GM21717 (cell line): ENCODE measurements at regions not wholly inside any gene's neighbourhood (a gene's known extent, or its start where the extent isn't known, plus 50 kb on each side); places are given as distances from the start of the nearest gene placed in this dataset.
"Not testable (repeated sequence)": the region's sequence is repeated elsewhere in the genome, so short reads cannot be mapped to it uniquely, and the experiment has no call there.

Experiments
- ATAC-seq: cut with Tn5 transposase; IDR thresholded peaks from one replicate; pipeline ENCODE4 v1.9.1; 2021; ENCODE audit warnings: mild to moderate bottlenecking, moderate library complexity; ENCODE audit not compliant: unreplicated experiment

DNA sequence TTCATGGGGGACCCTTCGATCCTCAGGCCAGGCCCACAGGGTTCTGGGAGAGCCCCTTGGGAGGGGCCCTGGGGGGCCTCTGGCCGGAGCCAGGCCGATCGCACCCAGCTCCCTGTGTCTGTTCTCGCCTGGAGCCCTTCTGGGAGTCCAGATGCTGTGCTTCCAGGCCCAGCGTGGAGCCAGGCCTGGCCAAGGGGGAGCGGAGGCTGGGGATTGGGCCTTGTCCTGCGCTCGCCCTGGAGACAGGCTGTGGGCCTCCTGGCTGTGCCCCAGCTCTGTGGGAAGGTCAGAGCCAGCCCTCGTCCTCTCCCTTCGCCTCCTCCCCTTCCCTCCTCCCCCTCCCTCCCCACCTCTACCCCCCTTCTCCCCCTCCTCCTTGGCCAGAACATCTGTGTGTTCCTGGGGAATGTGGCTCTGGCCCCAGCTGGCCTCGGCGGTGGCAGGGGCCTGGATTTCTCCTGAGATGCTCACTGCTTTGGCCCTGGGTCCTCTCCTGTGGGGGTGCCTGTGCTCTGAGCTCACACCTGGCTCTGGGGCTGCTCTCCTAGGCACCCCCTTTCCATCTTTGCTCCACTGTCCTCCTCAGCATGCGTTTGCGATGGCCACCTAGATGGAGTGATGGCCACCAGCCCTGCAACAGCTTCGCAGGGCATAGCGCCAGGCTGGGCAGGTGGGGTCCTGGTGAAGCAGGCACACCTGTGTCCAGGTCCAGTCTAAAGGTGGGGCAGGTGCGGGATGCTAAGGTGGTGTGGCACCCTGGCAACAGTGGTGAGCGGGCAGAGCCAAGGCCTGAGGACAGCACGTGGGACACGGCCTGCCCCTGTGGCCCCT lies 90.6 kb upstream of the CIBAR2 start:
- ATAC-seq = no peak

DNA sequence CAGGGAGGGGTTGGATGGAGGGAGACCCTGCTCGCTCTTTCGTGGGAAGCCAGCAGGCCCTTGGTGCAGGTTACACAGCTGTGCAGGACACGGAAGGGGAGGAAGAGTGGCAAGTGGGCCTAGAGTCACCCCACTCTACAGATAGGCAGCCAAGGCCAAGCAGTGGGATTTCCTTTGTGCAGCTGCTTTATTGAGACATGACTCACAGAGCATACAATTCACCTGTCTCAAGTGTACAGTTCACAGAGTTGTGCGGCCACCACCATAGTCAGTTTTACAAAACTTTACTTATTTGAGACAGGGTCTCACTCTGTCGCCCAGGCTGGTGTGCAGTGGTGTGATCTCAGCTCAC lies 91.2 kb upstream of the CIBAR2 start:
- ATAC-seq = no peak

DNA sequence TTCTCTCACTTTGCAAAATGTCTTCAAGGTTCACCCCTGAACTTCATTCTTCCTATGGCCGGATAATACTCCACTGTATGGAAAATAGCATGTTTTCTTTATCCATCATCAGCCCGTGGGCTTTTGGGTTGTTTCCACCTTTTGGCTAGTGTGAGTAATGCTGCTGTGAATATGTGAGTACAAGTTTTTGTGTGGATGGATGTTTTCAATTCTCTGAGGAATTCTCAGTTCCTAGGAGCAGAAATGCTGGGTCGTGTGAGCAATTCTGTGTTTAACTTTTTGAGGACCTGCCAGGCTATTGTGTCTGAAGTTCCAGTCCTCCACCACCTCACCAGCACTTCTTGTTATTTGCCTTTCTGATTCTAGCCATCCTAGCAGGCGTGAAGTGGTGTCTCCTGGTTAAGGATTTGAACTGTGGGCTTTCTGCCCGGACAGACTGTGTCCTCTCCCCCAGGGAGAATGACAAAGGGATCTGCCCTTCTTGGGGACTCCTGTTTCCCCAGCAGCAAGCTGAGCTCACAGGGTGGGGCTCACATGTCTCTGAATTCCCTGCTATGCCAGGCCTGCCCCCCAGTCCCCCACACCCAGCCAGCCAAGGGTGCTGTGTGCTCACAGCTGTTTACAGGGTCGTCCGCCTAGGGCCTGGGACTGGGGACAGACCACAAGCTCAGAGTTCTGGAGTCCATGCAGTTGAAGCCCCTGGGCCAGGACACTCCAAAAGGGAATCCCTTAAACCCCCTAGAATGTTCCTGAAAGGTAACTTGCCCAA lies 92.2 kb upstream of the CIBAR2 start:
- ATAC-seq = no peak

DNA sequence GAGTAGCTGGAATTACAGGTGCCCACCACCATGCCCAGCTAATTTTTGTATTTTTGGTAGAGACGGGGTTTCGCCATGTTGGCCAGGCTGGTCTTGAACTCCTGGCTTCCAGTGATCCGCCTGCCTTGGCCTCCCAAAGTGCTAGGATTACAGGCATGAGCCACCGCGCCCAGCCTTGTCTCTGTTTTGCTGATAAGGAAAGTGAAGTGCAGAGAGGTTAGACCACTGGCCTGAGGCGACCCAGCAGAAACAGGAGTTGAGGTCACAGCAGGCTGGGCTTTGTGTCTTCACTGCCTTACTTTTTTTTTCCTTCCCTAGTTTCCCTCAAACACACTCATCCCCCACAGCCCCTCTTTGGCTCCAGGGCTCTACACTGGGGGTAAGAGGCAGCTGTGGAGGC lies 93.0 kb upstream of the CIBAR2 start:
- ATAC-seq = not testable (repeated sequence)

DNA sequence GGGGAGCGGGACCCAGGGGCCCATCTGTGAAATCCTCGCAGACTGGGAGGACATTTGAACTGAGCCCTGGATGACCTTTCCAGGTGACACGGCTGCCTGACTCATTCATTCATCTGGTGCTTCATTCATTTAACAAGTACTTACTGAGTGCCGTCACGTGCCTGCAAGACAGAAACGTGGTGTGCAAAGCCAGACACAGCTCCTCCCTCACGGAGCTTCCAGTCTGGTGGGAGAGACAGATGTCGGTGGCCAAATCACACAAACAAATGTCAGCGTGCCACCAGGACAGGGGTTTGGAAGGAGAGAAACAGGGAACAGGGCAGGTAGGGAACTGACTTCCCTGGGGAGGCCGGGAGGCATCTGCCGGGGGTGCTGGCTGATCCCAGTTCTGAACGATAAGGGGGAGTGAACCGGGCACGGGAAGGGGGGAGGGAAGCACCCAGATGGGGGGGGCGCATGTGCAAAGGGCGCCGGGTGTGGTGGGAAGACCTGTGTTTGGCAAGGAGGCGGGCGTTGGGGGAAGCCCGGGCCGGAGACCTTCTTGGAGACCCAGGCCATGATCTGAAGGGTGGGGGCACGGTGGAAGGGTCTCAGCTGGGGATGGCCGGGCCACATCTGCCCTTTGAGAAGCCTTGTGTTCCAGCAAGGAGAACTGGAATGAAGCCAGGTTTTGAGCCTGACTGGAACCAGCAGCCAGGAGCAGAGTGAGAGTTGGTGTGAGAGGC lies 93.6 kb upstream of the CIBAR2 start:
- no peak for ATAC-seq

DNA sequence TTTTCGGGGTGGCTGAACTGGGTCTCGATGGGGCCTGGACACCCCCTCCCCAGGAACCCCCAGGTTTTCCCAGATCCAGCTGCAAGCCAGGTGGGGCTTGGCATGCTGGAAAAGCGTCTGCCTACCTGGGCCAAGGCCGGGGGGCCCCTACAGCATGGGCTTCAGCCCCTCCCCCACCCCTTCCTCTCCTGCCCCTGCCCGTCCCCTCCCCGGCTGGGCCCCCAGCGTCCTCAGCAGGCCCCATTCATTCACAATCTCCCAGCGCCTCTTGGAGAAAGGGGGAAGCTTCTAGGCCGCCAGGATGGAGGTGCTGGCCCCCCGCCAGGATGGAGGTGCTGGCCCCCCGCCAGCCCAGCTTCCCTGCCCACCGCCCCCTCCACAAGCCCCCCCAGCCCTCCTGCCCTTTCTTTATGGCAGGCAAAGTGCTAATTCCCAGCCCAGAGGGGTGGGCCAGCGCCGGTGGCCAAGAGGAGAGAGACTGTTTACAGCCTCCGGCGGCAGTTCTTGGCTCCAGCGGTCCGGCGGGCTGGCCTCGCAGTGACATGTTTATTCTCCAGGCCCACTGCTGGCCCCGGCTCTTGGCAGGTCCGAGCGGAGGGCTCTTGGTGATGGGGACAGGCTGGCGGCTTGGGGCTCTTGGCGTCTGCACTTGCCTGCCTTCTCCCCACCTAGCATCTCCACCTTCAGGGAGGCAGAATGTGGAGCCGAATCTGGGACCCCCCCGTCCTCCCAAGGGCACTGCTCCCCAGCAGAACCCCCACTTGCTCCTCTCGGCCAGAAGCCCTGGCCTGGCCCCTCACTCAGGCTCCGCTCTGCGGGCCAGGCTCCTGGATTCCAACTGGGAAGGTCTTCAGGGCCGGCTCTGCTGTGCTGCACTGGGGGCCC lies 94.4 kb upstream of the CIBAR2 start:
- ATAC-seq = no peak

DNA sequence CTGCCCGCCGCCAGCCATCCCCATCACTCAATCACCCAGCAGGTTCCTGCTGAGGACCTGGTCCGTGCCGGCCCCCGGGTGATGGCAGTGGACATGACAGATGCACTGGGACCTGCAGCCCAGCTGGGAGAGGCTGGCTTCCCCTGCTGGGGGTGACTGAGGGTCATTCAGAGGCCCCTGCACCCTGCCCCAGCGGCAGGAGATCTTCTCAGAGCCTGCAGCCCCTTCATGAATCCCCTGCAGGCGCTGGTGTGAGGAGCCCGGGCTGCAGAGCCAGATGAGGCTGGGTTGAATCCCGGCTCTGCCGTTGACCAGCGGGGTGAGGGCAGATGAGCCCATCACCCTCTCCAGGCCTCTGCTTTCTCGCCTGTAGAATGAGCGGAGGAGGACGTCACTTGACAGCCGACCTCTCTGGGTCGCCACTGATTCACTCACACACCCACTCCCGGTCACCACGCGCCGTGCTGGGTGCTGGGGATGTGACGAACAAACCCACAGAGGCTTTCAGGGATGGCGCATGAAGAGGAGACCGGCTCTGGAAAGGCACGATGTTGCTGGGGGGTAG lies 95.2 kb upstream of the CIBAR2 start:
- ATAC-seq = no peak

DNA sequence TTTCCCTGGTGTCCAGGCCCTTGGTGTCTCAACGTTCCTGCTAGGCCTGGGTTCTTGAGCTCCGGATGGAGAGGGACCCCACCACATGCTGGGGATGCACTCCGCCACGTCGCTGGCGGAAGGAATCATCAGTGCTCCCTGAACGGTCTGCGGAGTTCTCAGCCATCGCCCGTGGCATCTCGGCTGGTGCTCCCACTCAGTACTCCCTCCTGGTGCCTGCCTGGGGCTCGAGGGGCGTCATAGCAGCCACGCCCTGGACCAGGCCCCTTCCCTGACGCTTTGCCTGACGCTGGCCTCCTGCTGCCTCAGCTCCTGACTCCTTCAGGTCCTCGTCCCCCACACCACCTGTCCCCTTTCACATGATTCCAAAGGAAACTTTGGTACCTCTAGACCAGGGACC lies 95.9 kb upstream of the CIBAR2 start:
- no peak for ATAC-seq

DNA sequence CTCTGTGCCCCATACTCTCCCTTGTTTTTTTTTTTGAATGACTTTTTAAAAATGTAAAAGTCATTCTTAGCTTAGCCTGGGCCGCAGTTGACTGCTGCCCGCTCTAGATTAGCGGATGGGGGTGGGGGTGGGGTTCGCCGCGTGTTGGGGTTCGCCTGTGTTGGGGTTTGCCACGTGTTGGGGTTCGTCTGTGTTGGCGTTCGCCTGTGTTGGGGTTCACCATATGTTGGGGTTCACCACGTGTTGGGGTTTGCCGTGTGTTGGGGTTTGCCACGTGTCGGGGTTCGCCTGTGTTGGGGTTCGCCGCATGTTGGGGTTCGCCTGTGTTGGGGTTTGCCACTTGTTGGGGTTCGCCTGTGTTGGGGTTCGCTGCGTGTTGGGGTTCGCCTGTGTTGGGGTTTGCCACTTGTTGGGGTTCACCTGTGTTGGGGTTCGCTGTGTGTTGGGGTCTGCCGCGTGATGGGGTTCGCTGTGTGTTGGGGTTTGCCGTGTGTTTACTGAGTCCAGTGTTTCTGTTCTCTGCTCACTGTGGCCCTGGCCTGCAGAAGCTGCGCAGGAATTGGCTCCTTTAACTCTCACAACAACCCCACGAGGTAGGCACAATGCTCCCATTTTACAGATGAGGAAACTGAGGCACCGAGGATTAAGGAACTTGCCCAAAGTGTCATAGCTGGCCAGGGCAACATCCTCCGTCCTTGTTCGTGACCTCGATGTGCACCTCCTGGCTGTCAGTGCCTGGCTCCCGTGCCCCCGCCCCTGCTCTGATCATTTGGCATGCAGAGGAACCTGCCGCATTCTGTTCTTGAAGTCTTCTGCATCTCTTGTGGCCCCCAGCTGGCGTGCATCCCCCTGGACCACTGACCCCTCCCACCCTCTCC lies 96.6 kb upstream of the CIBAR2 start:
- no peak for ATAC-seq

DNA sequence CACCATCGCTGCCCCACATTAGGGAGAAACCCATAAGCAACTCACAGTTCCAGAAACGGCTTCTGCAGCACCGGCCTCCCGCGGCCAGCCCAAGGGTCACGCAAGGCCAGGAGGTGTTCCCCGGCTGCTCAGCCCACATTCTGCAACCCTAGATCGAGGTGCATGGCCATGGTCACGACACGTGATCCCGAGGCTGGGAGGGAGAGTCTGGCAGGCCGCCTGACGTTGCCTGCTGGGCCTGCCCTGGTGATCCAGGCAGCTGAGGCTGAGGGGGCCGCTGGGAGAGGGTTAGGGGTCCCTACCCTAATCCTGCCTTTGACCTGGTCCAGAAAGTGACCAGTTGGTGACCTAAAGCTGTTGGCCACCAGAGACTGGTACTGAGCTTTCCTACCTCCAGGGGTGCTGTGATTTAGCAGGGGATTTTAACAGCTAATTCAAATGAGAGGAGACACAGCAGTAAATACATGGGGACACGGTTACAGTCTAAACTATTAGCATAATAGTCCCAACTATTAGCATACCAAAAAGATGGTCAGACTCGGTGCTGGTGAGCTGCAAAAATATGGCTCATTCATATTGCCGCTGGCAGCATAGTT lies 97.4 kb upstream of the CIBAR2 start:
- no peak for ATAC-seq

DNA sequence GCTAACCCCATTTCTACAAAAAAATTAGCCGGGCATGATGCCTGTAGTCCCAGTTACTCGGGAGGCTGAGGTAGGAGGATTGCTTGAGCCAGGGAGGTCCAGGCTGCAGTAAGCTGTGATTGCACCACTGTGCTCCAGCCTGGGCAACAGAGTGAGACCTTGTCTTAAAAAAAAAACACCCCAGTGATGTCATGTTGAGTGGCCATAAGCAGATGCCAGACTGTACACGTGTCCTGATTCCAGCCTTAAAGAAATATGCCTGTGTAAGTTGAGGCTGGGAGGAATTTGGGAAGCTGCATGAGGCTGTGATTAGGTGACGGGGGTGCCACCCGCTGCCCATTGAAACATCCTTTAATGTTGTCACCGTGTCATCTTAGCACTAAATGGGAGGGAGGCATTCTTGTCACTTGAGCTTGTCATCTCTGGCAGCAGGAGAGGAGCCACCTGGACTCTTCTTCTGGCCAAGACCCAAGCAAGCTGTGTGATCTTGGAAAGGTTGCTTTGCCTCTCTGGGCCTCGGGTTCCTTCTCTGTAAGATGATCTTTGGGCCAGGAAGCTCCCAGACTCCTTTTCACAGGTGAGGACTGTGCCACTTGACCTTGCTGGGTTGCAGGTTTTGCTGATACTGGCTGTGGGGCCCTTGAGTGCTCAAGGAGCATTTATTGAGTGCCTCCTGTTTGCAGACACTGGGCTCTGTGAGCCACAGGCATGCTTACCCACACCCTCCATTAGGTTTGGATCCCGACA lies 98.3 kb upstream of the CIBAR2 start:
- no peak for ATAC-seq

DNA sequence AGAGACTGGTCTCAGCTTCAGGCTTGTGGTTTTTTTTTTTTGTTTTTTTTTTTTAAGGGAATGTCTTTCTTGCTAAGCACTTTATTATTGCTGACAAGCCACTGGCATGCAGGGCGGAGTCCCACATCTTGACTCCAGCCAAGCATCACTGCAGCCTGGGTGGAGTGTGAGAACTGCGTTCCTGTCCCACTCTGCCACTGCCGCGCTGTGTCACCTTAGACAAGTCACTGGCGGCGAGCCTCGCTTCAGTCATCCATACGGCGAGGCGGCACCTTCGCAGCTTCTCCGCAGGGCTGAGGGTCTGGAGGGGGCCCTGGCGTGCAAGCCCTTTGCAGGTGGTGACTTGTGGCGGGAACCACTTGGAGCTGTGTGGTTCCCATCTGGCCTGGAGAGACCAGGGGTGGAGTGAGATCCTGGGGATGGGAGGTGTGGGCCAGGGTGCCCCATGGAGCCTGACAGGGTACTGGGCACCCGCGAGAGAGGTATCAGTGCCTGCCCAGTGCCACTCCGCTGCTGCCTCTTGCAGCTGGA lies 99.1 kb upstream of the CIBAR2 start:
- no peak for ATAC-seq

DNA sequence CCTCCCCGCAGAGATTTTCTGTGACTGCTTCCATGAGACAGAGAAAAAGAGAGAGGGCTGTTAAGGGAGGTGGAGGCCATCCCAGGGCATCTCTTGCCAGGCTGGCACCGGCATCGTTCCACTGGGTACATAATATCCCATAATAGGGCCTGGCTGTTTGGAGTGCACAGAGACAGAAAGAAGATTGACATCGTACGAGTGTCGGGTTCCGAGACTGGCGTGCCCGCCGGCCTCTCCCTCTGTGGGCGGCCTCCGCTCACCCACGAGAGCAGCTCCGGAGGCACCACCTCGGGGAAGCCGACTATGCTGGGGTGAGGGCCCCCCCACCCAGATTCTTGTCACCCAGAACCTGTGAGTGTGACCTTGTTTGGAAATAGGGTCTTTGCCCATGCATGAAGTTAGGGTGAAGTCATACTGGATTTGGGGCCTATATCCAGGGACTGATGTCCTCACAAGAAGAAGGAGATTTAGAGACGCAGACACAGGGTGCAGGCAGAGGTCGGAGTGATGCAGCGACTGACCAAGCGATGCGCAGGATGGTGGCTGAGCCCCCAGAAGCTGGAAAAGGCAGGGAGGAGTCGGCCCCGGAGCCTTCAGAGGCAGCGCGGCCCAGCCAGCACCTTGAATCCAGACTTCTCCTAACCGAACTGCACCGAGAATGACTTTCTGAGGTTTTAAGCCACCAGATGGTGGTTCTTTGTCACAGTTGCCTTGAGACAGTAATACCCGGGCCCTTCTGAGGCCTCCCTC lies 101.8 kb upstream of the CIBAR2 start:
- no peak for ATAC-seq

DNA sequence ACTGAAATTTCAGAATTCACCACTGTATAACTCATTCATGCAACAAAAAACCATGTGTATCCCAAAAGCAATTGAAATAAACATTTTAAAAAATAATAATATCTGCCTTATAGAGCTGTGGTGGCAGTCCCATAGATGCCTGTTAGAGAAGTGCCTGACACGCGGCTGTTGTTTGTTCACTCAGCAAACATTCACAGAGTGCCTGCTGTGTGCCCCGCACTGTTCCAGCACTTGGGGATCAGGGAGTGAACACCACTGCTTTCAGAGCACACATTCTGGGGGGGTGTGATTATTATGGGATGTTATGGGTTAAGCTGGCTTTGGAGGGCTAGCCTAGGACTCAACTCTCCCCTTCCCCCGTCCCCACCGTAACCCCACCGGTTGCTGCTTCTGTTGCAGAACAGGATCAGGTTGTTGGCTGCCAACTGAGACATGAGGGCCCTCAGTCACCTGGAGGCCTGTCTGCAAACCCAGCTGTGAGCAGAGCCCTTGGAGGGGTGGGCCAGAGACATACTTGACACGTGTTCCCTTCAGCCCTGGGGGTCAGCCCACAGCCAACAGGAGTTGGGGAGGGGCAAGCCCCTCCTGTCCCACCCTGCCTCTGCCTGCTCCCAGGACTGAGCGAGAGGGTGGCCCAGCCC lies 103.3 kb upstream of the CIBAR2 start:
- ATAC-seq = no peak

DNA sequence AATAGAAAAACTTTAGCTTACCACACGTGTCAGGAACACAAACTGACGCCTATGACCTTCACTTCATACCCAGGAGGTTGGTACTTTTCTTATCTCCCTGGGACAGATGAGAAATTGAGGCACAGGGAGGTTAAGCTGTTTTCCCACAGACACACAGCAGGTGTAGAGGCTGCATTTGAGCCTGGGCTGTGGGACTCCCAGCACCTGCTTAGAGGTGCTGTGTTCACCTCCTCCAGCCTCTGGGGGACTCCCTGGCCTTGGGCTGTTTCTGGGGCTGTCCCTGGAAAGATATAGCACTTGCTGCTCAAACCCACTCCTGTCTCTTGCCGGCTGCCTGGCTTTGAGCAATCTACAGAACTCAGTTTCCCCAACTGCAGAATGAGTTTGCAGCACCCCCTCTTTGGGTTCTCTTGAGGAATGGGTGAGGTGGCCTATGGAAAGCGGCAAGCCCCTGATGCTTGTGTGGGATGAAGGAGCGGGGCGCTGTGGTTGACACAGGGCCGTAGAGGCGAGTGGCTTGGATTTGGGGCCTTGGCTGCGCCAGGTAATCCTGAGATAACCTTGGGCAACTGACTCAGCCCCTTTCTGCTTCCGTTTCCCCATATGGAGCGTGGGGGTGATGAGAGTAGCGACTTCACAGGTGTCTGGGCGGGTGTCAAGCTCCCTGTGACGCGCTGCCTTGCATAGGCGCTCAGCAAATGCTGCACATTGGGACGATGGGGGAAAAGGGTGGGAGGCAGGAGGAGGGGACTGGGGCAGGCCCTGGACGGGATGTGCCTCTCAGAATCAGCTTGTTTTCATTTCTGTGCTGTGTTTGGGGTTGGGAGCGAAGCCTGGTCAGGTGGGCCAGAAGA lies 104.5 kb upstream of the CIBAR2 start:
- no peak for ATAC-seq
